HEK293T (cell line): ENCODE measurements at regions not wholly inside any gene's neighbourhood (a gene's known extent, or its start where the extent isn't known, plus 50 kb on each side); places are given as distances from the start of the nearest gene placed in this dataset.

Experiments
- BHLHE40 ChIP-seq: fragments of 450-650 bp; IDR thresholded peaks from 2 replicates; pipeline ENCODE4 v1.6.1; 2016; ENCODE audit warnings: mild to moderate bottlenecking, moderate library complexity, borderline replicate concordance
- FOXA1 ChIP-seq: fragments of 450-650 bp; IDR thresholded peaks from 2 replicates; pipeline ENCODE4 v1.6.1; 2016; ENCODE audit warnings: mild to moderate bottlenecking
- FOXK2 ChIP-seq: fragments of 450-650 bp; IDR thresholded peaks from 2 replicates; pipeline ENCODE4 v1.6.1; 2016; ENCODE audit warnings: mild to moderate bottlenecking
- FOXM1 ChIP-seq: fragments of 450-650 bp; IDR thresholded peaks from 2 replicates; pipeline ENCODE4 v1.6.1; 2017; ENCODE audit warnings: mild to moderate bottlenecking, borderline replicate concordance
- HDGF ChIP-seq: fragments of 450-650 bp; IDR thresholded peaks from 2 replicates; pipeline ENCODE4 v1.6.1; 2017; ENCODE audit warnings: antibody characterized with exemption, borderline replicate concordance
- NFRKB ChIP-seq: fragments of 450-650 bp; IDR thresholded peaks from 2 replicates; pipeline ENCODE4 v1.6.1; 2016; ENCODE audit warnings: mild to moderate bottlenecking, moderate library complexity
- PKNOX1 ChIP-seq: fragments of 450-650 bp; IDR thresholded peaks from 2 replicates; pipeline ENCODE4 v1.6.1; 2016
- SUZ12 ChIP-seq: fragments of 450-650 bp; IDR thresholded peaks from 2 replicates; pipeline ENCODE4 v1.6.1; 2016; ENCODE audit warnings: mild to moderate bottlenecking
- TARDBP ChIP-seq: fragments of 450-650 bp; IDR thresholded peaks from 2 replicates; pipeline ENCODE4 v1.6.1; 2016

GRCh38 chr6:11439876-11440275 lies 97.7 kb upstream of the TMEM170B start:
- no peak for TF ChIP-seq FOXM1
- TF ChIP-seq SUZ12: no peak
- no peak for TF ChIP-seq TARDBP
- no peak for TF ChIP-seq HDGF
- no peak for TF ChIP-seq FOXA1
- no peak for TF ChIP-seq FOXK2
- no peak for TF ChIP-seq NFRKB
- no peak for TF ChIP-seq PKNOX1
- TF ChIP-seq BHLHE40: no peak
